HEK293T (cell line): ENCODE measurements at regions not wholly inside any gene's neighbourhood (a gene's known extent, or its start where the extent isn't known, plus 50 kb on each side); places are given as distances from the start of the nearest gene placed in this dataset.

Source experiments
- CTBP1 ChIP-seq: fragments of 450-650 bp; IDR thresholded peaks from 2 replicates; pipeline ENCODE4 v1.6.1; 2016; ENCODE audit warnings: borderline replicate concordance
- ELF4 ChIP-seq: fragments of 450-650 bp; IDR thresholded peaks from 2 replicates; pipeline ENCODE4 v1.6.1; 2017; ENCODE audit warnings: antibody characterized with exemption
- FOXA1 ChIP-seq: fragments of 450-650 bp; IDR thresholded peaks from 2 replicates; pipeline ENCODE4 v1.6.1; 2016; ENCODE audit warnings: mild to moderate bottlenecking
- FOXK2 ChIP-seq: fragments of 450-650 bp; IDR thresholded peaks from 2 replicates; pipeline ENCODE4 v1.6.1; 2016; ENCODE audit warnings: mild to moderate bottlenecking
- FOXM1 ChIP-seq: fragments of 450-650 bp; IDR thresholded peaks from 2 replicates; pipeline ENCODE4 v1.6.1; 2017; ENCODE audit warnings: mild to moderate bottlenecking, borderline replicate concordance
- L3MBTL2 ChIP-seq: fragments of 450-650 bp; conservative IDR thresholded peaks from 2 replicates; pipeline ENCODE4 v1.6.1; 2016; ENCODE audit warnings: mild to moderate bottlenecking
- PKNOX1 ChIP-seq: fragments of 450-650 bp; IDR thresholded peaks from 2 replicates; pipeline ENCODE4 v1.6.1; 2016
- SP1 ChIP-seq: fragments of 450-650 bp; IDR thresholded peaks from 2 replicates; pipeline ENCODE4 v1.6.1; 2017
- ZNF384 ChIP-seq: fragments of 450-650 bp; IDR thresholded peaks from 2 replicates; pipeline ENCODE4 v1.6.1; 2016

- TF ChIP-seq FOXK2 (no peak), FOXA1 (no peak), FOXM1 (no peak), SP1 (no peak), PKNOX1 (no peak), L3MBTL2 (no peak), CTBP1 (no peak), ELF4 (no peak), ZNF384 (no peak)
These were observed 69.3 kb downstream of the CHRD start for GRCh38 chr3:184449161-184449515.
